Hypothalamus (tissue), 51 donors: ENCODE measurements at regions not wholly inside any gene's neighbourhood (a gene's known extent, or its start where the extent isn't known, plus 50 kb on each side); places are given as distances from the start of the nearest gene placed in this dataset.

Experiments
- DNase-seq, 51 donors: peaks; one replicate each; lab custom pipeline; 2025; lab: John Stamatoyannopoulos, UW

DNA sequence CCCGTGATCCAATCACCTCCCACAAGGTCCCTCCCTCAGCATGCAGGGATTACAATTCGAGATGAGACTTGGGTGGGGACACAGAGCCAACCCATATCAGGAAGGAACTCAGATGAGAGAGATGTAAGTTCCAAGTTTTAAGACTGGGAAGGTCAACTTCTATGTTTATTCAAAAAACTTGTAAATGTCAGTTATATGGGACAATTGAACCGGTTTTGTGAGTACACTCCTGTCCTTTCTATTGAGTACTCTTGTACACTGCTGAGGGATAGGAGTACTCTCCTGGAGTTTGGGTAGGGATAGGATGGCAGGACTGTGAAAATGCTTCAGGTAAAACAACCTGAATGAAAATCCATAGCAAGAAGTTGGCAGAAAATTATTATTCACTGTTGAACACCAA is 239.1 kb downstream of the ZNF674 start:
- DNase-seq = no peak

DNA sequence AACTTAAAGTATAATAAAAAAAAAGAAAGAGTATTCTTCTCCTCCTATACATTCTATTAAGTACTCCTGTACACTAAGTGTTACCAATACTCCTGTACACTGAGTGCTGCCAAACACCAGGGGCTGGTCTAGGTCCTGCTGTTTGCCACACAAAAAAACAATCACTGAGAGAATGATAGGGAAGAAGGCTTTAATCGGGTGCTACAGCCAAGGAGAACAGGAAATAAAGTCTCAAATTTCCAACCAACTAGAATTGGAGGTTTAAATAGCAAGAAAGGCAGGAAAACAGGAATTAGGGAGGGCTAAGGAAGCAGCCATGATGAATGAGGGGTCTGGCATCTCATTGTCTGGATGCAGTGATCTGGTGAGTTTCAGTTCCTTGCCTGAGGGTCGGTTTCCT is 239.8 kb downstream of the ZNF674 start:
- DNase-seq = no peak

DNA sequence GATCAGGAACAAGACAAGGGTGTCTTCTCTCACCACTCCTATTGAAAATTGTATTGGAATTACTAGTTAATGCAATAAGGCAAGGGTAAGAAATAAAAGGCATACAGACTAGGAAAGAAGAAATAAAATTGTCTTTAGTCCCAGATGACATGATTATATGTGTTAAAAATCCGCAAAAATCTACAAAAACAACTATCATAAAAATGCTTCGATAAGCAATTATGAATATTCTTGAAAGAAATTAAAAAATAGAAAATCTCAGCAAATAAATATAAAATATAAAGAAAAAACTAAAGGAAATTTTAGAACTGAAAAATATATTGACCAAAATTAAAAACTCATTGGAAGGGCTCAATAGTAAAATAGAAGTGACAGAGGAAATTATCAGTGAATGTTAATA is 243.3 kb downstream of the ZNF674 start:
- no peak for DNase-seq

DNA sequence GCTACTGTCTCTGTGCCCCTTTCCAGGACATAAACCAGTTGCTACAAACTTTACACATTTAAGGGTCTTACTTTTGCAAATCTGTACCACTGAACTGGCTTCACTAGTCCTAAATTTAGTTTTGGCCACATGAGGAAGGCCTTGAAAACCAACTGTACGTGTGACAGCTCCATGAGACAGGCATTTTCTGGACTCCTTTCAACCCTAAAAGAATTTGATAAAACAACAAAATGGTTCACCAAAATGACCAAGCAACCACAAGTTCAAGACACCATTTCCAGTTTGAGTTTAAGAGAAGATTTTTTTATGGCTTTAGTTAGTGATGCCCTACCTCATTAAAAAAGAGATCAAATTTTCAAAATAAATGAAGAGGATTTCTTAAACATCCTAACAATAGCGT is 246.4 kb downstream of the ZNF674 start:
- DNase-seq = no peak

DNA sequence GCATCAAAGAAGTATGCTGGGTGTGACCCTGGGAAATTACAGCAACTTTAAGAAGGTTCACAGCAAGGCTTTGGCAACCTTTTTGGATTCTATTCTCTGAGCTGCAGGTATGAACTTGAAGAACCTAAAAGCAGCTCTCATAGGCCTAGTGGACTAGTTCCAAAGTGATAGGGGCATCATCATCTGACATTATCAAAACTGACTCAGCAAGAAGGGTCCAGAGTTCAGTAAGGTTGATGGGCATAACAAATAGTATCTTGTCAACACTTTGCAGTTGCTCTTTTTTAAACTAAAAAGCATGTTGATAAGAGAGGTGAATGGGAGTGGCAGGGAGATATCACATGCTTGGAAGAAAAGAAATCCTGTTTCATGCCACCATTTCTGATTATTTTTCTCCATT is 249.3 kb downstream of the ZNF674 start:
- no peak for DNase-seq

DNA sequence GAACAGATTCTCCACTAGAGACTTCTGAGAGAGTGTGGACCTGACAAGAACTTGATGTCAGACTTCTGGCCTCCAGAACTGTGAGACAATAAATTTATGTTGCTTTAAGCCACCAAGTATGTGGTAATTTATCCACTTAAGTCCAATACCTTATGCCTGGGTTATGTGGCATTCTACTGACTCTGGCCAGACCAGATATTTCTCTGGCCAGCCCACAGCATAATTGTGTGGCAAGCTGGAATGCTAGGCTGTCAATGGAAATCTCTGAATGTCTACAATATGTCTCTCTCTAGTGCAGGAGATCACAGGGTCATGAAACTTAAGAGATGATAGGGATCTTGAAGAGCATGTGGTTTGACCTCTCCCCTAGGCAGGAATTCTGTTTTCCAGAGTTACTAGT is 251.0 kb downstream of the ZNF674 start:
- no peak for DNase-seq

DNA sequence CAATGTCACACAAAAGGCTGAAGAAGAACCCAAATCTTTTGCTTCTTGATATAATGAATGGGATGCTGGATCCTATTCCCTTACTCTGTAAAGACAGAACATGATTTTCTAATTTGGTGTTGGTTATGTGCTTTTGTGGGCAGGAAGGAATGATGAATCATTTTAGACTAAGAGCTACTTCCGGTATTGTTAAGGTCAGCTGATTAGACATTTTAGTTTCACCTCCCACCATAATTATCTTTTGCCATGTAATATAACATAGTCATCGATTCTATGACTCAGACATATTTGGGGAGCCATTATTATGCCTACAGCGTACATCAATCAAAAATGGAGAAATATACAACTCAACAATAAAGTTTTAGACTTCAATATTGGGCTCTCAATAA is 265.3 kb downstream of the ZNF674 start:
- no peak for DNase-seq

DNA sequence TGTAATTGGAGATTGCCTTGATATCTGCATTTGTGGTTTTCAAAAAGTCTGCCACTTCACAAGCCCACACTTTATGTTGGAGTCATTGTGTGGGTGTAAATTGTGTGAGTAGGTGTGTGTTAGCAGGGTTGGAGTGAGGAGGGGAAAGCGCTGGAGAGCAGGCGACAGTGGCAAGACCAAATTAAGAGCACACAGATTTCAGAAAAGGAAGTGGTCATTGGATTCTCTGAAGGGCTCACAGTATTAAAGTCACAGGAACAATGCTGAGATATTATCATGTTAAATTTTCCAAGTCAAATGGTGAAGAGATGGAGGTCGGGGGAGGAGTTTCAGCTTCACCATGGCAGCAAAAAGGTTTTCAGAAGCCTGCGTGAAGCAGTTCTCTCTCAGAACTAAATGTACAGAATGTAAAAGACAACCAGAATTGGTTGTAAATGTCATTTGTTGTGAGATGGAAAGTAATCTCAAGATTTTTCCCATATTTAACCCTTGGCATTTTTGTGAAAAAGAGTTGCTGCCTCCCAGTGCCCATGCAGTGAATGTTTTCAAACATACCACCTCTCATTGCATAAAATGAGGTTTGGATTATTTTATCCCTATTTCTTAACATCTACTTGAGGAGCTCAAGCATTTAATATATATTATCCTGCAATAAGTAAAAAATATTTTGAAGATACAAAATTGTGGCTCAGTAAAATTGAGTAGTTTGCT is 265.9 kb downstream of the ZNF674 start:
- no peak for DNase-seq

DNA sequence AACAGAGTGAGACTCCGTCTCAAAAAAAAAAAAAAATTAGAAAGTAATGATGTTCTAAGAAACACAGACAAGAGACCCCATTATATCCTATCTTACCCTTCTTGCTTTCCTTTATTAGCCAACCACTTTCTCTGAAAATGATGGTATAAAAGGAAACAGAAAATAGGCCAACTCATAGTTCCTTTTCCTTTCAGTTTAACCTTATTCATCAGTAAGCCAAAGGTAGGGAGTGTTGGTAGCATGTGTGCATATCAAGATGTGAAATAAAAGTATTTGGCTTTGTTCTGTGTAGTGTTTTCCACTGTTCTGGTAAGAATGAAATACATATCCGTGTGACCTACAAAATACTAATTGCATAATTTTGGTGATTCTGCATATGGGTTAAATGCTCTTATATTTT is 266.6 kb downstream of the ZNF674 start:
- no peak for DNase-seq

DNA sequence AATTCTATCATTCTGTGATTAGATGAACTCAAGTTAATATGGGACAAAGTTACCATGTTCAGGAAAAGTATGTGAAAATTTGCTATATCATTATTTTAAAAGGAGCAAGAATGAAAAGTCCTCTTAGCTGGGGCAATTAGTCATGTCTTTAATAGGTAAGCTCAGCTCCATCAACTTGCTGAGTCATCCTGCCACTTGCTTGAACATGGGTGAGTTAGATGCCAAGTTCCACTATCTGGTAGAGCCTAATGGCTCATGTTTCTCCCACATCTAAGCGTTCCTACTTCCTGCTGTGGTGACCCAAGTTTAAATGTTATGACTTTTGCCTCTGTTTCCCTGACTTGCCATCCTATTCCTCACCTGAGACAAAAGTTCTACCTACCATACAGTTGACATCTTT is 276.8 kb downstream of the ZNF674 start:
- DNase-seq = no peak

DNA sequence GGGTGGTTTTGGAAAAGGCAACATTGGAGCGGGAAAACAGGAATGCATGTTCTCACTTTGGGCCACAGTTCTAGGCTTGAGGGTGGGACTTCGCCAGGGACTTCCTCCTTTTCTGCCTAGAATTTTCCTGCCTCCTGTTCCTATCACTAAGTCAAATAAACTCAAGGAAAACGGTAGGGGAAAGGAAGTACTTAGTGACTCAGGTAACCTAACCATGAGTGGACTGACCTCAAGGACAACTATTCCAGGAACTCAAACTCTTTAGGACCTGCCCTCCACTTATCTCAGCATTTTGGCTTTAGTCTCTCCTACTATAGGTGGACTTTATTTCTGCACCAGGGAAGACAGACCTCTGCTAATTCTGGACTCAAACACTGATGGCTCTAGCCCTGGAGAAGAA is 281.7 kb downstream of the ZNF674 start:
- no peak for DNase-seq

DNA sequence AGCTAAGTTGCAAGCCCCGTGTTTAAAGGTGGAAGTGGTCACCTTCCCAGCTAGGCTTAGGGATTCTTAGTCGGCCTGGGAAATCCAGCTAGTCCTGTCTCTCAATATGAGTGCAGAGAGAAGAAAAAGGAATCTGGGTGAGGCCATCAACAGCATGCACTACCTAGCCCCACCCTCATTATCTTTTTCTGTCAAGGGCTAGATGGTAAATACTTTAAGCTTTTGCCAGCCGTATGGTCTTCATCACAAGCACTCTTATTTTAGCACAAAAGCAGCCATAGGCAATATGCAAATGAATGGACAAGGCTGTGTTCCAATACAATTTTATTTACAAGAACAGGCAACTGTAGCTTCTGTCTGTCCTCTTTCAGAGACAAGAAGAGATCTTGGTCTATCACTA is 282.9 kb downstream of the ZNF674 start:
- no peak for DNase-seq

DNA sequence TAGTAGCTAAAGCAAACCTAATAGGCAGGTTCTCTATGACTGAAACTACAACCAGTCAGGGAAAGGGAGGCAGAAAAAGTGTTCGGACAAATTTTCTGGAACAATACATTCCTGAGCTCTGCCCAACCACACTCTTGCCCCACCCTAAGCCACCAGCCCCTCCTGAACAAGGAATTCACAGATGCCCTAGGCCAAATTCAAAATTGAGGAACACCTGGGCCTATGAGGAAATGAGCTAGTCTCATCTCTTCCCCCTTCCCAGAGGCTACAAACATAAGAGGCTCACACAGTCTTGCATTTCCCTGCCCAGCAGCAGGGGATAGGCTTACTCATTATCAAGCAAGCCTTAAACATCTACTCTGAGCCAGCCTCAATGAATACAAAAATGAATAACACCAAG is 284.7 kb downstream of the ZNF674 start:
- no peak for DNase-seq

DNA sequence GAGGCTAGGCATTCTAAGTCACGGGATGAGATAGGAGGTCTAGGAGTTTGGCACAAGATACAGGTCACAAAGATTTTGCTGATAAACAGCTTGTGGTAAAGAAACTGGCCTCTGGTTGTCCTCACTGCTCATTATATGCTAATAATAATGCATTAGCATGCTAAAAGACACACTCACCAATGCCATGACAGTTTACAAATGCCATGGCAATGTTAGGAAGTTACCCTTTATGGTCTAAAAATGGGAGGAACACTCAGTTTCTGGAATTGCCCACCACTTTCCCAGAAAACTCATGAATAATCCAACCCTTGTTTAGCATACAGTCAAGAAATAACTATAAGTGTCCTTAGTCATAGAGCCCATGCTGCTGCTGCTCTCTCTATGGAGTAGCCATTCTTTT is 286.9 kb downstream of the ZNF674 start:
- no peak for DNase-seq

DNA sequence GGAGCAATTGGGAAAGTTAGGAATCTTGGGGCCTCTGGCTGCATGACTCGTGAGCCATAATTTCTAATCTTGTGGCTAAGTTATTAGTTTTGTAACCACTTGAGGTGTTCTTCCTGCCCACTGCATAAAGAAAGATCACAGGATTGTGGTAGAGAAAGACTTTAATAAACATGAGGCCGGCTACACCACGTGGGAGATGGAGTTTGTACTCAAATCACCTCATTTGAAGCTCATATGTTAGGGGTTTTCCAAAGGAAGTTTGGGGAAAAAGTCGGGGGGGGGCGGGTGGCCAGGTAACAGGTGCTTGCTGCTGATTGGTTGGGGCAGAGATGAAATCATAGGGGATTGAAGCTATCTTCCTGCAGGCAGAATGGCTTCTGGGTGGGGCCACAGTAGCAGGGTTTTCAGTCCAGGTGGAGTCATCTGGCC is 287.8 kb downstream of the ZNF674 start:
- DNase-seq = no peak

DNA sequence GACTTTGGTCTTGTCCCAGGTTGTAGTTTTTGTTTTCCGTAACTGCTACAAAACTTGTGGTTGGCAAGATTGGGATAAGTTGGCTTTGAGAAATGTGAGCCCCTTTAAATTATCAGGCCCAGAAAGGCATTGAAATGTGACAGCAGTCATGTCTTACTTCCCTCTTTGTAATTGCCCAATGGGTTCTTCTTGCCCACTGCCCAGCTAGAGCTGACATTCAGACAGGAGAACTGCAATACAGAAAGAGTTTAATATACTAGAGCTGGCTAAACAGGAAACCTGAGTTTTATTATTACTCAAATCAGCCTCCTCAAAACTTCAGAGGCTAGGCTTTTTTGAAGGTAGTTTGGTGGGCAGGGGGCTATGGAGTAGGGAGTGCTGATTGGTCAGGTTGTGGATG is 288.3 kb downstream of the ZNF674 start:
- DNase-seq = no peak

DNA sequence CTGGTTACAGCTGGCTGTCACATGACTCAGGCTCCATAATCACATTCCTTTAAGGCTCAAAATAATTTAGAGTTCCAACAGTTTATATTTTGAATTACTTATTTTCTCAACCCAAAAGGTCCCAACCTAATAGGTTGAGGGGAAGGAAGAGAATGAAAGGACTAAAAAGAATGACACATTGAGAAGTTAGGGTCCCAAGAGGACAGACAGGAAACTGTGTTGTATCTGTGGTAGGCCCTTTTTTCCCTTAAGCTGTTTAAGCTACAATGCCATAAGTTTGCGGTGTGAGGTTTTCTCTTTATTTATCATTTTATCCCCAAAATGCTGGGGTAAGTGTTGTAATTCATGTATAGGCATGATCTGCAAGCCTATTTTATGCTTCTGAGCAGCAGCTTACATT is 290.2 kb downstream of the ZNF674 start:
- DNase-seq = no peak

DNA sequence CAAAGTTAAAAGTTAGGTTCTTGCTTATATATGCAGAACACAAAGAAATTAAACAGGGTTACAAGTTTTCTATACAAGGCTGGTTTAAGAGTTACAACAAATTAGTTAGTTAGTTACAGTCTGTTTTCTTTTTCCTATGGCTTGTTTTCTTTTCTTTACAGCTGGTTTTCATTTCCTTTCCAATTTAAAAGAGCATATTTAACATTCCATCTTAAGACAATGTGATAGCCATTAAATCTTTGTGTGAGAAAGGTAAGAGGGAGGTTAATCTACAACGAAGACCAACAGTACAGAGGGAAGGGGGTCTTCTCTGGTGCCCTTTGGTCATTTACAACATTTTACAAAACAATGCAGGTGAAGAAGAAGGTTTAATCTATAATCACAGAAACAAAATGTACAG is 290.6 kb downstream of the ZNF674 start:
- DNase-seq = no peak

DNA sequence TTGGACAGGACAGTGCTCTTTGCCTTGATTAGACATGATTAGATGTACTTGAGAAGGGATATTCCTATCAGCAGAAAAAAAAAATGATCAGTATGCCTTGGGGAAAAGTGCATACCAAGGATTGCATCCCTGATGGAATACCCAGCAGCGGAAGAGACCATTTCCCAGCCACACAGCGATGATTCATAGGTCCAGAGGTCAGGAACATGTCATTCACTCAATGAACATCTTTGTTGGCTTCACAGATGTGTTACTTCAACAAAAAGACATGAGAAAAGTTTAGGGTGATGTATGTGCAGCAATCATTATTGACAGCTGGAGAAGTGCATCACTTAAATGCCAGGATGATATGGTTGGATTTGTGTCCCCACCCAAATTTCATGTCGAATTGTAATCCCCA is 293.5 kb downstream of the ZNF674 start:
- DNase-seq = no peak

DNA sequence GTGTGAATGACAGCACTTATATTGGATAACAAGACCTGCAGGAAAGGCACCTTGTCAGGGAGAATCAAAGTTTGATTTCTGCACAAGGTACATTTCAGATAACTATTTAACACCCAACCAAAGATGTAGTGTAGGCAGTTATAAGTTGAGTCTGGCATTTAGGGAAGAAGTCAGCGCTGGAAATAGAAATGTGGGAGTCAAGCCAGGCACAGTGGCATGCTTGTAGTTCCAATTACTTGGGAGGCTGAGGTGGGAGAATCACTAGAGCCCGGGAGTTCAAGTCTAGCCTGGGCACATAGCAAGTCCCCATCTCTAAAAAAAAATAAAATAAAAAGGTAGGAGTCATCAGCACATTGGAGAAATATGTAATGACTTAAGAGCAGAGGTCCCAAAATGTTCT is 295.1 kb downstream of the ZNF674 start:
- DNase-seq = no peak

DNA sequence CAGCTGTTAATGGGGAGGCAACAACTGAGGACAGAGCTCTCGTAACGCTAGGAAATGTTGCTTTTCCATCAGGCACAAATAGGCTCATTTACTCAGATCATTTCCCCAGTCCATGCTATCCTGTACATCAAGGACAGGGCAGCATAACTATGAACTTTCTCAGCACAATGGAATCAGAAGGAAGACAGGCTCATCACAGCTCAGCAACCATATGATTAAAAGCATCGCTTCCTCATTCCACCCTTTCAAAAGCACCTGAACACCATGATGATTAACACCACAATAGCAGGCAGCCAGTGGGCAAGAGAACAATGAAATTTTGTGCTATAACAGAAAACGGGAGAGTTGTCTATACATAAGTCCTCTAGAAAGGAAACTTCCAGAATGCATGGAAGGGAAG is 297.8 kb downstream of the ZNF674 start:
- DNase-seq = no peak

DNA sequence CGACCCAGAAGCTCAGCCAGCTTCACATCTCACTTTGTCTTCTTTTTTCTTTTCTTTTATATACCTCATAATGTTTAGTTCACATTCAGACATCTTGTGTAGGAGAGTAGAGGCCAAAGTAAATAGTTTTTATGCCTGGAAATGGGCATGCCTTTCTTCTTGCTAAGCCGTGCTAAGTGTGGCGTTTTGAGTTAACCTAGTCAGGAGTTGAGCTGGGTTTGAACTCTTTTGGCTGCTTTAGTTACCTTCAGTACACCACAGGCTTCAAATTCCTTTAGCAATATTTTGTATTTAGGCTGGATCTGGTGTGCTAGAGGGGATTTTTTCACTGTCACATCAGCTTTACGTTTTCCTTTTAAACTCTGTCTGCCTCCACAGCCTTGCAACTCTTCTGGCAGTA is 300.8 kb downstream of the ZNF674 start:
- DNase-seq = no peak

DNA sequence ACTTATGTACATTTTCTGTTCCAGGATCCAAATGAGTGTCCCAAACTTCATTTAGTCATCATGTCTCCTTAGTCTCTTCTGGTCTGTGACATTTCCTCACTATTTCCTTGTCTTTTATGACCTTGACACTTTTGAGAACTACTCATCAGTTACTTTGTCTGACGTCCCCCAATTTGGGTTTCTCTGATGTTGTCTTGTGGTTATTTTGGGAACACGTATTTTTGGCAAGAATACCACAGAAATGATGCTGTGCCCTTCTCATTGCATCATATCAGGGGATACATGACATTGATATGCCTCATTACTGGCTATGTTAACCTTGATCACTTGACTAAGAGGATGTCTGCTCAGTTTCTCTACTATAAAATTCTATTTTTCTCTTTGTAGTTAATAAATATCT is 308.8 kb downstream of the ZNF674 start:
- DNase-seq = no peak
